ENCODE measurements at regions not wholly inside any gene's neighbourhood (a gene's known extent, or its start where the extent isn't known, plus 50 kb on each side); places are given as distances from the start of the nearest gene placed in this dataset.
A peak's percentile ranks its signal among the peaks of the same experiment; 100 is the strongest.

DNA sequence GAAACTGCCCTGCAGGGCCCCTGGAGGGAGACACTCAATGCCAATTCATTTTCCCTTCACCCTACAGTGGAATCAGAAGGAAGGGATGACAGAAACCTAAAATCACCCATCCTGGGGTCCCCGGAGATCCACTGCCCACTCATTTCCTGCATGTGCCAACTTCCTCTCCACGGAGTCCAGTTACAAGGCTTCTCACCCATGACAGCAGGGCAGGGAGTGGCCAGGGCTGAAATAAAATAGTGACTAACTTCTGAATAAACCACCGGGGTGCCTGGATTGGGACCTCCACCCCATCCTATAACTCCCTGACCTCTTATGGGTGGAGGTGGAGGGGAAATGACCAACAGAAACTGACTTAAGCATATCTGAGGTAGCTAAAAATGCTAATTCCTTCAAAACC, 362.3 kb downstream of the MAFB start:
- Histone ChIP-seq H3K27me3 (ENCODE audit: insufficient read depth, poor library complexity, severe bottlenecking) (no peaks in the 10 kb centered on the region), H3K4me3 (replicated peaks; ENCODE audit: insufficient read depth, low read length) (no peak overlapping the region), H3K27ac (replicated peaks) (no peak overlapping the region)
- no peak for DNase-seq (ENCODE audit: low read depth in 1 of 2, low spot score in 1 of 2)
- no peak for TF ChIP-seq POLR2AphosphoS5 (IDR thresholded peaks at IDR 0.05; ENCODE audit: low read depth)
- TF ChIP-seq SPI1 (IDR thresholded peaks at IDR 0.05; ENCODE audit: borderline replicate concordance, low read depth), result no peak
- TF ChIP-seq, protein P1, sequence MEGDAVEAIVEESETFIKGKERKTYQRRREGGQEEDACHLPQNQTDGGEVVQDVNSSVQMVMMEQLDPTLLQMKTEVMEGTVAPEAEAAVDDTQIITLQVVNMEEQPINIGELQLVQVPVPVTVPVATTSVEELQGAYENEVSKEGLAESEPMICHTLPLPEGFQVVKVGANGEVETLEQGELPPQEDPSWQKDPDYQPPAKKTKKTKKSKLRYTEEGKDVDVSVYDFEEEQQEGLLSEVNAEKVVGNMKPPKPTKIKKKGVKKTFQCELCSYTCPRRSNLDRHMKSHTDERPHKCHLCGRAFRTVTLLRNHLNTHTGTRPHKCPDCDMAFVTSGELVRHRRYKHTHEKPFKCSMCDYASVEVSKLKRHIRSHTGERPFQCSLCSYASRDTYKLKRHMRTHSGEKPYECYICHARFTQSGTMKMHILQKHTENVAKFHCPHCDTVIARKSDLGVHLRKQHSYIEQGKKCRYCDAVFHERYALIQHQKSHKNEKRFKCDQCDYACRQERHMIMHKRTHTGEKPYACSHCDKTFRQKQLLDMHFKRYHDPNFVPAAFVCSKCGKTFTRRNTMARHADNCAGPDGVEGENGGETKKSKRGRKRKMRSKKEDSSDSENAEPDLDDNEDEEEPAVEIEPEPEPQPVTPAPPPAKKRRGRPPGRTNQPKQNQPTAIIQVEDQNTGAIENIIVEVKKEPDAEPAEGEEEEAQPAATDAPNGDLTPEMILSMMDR (IDR thresholded peaks at IDR 0.05; ENCODE audit: insufficient read depth, low read length), result no peak
- TF ChIP-seq, protein P2, sequence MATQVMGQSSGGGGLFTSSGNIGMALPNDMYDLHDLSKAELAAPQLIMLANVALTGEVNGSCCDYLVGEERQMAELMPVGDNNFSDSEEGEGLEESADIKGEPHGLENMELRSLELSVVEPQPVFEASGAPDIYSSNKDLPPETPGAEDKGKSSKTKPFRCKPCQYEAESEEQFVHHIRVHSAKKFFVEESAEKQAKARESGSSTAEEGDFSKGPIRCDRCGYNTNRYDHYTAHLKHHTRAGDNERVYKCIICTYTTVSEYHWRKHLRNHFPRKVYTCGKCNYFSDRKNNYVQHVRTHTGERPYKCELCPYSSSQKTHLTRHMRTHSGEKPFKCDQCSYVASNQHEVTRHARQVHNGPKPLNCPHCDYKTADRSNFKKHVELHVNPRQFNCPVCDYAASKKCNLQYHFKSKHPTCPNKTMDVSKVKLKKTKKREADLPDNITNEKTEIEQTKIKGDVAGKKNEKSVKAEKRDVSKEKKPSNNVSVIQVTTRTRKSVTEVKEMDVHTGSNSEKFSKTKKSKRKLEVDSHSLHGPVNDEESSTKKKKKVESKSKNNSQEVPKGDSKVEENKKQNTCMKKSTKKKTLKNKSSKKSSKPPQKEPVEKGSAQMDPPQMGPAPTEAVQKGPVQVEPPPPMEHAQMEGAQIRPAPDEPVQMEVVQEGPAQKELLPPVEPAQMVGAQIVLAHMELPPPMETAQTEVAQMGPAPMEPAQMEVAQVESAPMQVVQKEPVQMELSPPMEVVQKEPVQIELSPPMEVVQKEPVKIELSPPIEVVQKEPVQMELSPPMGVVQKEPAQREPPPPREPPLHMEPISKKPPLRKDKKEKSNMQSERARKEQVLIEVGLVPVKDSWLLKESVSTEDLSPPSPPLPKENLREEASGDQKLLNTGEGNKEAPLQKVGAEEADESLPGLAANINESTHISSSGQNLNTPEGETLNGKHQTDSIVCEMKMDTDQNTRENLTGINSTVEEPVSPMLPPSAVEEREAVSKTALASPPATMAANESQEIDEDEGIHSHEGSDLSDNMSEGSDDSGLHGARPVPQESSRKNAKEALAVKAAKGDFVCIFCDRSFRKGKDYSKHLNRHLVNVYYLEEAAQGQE (IDR thresholded peaks at IDR 0.05; ENCODE audit: insufficient replicate concordance, low read depth), result no peak
- TF ChIP-seq GABPA (IDR thresholded peaks at IDR 0.05; ENCODE audit: low read depth), result no peak

DNA sequence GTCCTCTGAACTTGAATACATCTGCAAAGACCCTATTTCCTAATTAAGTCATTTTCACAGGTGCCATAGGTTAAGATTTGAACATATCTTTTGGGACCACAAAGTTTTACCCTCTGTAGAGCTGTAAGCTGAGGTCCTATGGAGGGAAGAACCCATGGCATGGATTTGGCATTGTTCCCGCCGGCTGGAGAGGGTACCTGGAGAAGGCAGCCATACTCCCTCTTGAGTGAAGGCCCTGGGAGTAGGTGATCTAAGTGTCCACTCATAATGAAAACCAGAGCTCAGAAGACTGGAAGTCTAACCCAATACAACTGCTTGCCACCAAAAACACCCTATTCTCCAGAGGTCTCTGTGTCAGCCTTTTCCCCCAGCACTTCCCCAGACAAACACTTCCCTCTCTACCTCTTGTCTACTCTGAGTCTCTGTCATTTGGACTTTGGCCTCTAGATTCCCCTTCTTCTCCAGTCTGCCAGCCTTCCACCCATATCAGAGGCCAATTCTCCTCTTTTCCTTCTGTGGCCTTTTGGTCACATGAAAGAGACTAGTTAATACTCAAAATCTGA, 363.9 kb downstream of the MAFB start:
- Histone ChIP-seq H3K27me3 (ENCODE audit: insufficient read depth, poor library complexity, severe bottlenecking) (no peaks in the 10 kb centered on the region), H3K4me3 (replicated peaks; ENCODE audit: insufficient read depth, low read length) (no peak overlapping the region), H3K27ac (replicated peaks) (no peak overlapping the region)
- TF ChIP-seq, protein P2 (IDR thresholded peaks at IDR 0.05; ENCODE audit: insufficient replicate concordance, low read depth), result no peak
- TF ChIP-seq GABPA (IDR thresholded peaks at IDR 0.05; ENCODE audit: low read depth) (no peak), SPI1 (IDR thresholded peaks at IDR 0.05; ENCODE audit: borderline replicate concordance, low read depth) (no peak), POLR2AphosphoS5 (IDR thresholded peaks at IDR 0.05; ENCODE audit: low read depth) (no peak)
- TF ChIP-seq, protein P1 (IDR thresholded peaks at IDR 0.05; ENCODE audit: insufficient read depth, low read length), result no peak
- no peak for DNase-seq (ENCODE audit: low read depth in 1 of 2, low spot score in 1 of 2)

DNA sequence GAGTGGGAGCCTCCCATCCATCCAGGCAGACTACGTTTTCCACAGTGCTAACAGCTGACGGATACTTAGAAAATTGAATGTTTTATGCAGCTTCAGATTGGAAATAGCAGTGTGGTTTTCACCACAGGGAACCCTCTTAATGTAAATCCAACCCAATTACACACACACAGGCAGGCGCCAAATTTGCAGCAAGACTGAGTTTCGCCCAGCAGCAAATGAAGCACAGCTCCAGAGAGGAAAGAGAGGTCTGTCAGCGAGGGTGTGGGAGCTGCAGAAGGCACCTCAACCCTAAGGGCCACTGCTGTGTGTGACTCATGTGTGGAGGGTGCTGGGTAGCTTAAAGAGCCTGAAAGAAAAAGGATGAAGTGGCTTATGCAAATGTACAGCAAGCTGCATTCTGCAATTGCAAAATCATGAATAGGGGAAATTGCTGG, 365.7 kb downstream of the MAFB start:
- TF ChIP-seq, protein P2 (IDR thresholded peaks at IDR 0.05; ENCODE audit: insufficient replicate concordance, low read depth), result no peak
- TF ChIP-seq SPI1 (IDR thresholded peaks at IDR 0.05; ENCODE audit: borderline replicate concordance, low read depth) (no peak), GABPA (IDR thresholded peaks at IDR 0.05; ENCODE audit: low read depth) (no peak), POLR2AphosphoS5 (IDR thresholded peaks at IDR 0.05; ENCODE audit: low read depth) (no peak)
- TF ChIP-seq, protein P1 (IDR thresholded peaks at IDR 0.05; ENCODE audit: insufficient read depth, low read length), result no peak
- Histone ChIP-seq H3K27me3 (ENCODE audit: insufficient read depth, poor library complexity, severe bottlenecking) (no peaks in the 10 kb centered on the region), H3K27ac (replicated peaks) (peak overlapping the region; percentile 15), H3K4me3 (replicated peaks; ENCODE audit: insufficient read depth, low read length) (no peak overlapping the region)
- peak; percentile 62 to 63 for DNase-seq (ENCODE audit: low read depth in 1 of 2, low spot score in 1 of 2)
